ENCODE measurements at regions not wholly inside any gene's neighbourhood (a gene's known extent, or its start where the extent isn't known, plus 50 kb on each side); places are given as distances from the start of the nearest gene placed in this dataset.

DNA sequence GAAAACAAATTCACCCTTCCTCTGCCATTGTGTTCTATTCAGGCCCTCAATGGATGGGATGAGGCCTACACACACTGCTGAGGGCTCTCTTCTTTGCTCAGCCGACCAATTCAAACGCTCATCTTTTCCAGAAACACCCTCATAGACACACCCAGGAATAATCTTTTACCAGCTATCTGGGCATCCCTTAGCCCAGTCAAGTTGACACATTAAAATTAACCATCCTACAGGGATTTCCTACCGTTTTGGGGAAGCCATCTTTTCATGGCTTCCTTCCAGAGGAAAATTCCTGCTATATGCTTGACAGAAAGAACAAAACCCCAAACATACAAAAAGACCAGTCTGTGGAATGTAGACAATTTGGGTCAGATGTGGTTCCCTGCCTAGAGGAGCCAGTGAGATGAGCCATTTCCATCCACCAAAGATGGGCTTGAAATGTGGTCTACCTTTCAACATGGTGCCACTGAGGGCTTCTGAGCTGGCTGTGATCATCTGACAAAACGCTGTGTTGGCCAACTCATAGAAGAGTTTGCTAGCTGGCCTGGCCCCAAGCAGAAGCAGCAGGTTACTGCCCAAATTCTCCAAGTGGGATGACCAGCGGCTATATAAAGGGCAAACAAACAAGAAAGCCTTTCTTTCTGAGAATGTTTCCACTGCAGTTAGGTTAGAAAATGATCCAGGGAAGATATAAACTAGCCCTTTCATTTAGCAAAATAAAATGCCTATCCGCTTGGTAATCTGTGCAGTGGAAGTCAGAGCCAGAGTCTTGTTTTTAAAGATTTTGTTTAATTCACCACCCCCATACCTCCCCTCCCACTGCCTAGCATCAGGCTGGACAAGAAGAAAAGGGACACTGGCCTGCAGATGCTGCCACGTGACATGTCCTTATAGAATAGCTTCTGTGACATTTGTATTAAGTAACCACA lies 69.1 kb upstream of the MRPS6 start:
- TF ChIP-seq, protein P1, sequence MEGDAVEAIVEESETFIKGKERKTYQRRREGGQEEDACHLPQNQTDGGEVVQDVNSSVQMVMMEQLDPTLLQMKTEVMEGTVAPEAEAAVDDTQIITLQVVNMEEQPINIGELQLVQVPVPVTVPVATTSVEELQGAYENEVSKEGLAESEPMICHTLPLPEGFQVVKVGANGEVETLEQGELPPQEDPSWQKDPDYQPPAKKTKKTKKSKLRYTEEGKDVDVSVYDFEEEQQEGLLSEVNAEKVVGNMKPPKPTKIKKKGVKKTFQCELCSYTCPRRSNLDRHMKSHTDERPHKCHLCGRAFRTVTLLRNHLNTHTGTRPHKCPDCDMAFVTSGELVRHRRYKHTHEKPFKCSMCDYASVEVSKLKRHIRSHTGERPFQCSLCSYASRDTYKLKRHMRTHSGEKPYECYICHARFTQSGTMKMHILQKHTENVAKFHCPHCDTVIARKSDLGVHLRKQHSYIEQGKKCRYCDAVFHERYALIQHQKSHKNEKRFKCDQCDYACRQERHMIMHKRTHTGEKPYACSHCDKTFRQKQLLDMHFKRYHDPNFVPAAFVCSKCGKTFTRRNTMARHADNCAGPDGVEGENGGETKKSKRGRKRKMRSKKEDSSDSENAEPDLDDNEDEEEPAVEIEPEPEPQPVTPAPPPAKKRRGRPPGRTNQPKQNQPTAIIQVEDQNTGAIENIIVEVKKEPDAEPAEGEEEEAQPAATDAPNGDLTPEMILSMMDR (IDR thresholded peaks at IDR 0.05; ENCODE audit: low read depth, low read length), result no peak
- Histone ChIP-seq H3K27me3 (ENCODE audit: control insufficient read depth, insufficient read depth, low read length) (no peaks in the 10 kb centered on the region), H3K9me3 (ENCODE audit: control insufficient read depth, insufficient read depth, low read length) (peaks cover 3% of the 10 kb centered on the region; the same call in 1 of the 2 replicates), H3K27ac (ENCODE audit: low read depth, low read length) (peak overlapping the region; percentile 81), H3K4me3 (ENCODE audit: low read depth, low read length) (no peak overlapping the region)
- peak; percentile 27 for DNase-seq (ENCODE audit: low read depth, low spot score)
- ChIA-PET CTCF (no interaction called here), POLR2A (interaction anchor here (0.6 kb wide), 1 partner anchor 198 kb away, joined by 3 read pairs; no protein-coding TSS in a partner anchor)

DNA sequence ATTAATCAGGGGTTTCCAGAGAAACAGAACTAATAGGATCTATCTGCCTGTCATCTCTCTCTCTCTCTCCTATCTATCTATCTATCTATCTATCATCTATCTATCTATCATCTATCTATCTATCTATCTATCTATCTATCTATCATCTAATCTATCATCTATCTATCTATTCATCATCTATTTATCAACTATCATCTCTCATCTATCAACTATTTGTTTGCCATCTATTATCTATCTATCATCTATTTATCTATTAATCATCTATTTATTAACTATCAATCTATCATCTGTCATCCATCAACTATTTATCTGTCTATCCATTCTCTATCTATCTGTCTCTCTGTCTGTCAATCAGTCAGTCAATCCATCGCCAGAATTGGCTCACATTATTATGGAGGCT lies 70.0 kb upstream of the MRPS6 start:
- CTCF ChIA-PET, result no interaction called here
- peaks cover 2% of the 10 kb centered on the region; the same call in 1 of the 2 replicates for H3K9me3 ChIP-seq (ENCODE audit: control insufficient read depth, insufficient read depth, low read length)
- no peaks in the 10 kb centered on the region for H3K27me3 ChIP-seq (ENCODE audit: control insufficient read depth, insufficient read depth, low read length)
- no peak for DNase-seq (ENCODE audit: low read depth, low spot score)
- POLR2A ChIA-PET, result no interaction called here
- TF ChIP-seq, protein P1 (IDR thresholded peaks at IDR 0.05; ENCODE audit: low read depth, low read length), result no peak
- no peak overlapping the region for H3K4me3 ChIP-seq (ENCODE audit: low read depth, low read length)
- H3K27ac ChIP-seq (ENCODE audit: low read depth, low read length), result no peak overlapping the region

DNA sequence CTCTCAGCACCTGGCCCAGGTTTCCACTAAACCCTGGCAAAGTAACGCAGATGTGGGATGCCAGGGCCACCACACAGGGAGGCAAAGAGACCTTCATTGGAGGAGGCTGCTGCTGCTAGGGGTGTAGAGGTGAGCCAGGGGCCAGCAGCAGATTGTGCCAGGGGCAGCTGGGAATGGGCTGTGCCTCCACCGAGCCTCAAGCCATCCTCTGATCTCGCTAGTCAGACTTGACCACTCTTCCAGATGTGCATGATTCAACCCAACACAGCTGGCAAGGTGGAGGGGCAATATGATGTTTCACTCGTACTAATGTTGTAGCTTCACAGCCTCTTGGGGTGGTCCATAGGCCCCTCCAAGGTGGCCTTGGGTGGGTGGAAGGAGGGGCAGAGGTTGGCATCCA lies 73.0 kb upstream of the MRPS6 start:
- Histone ChIP-seq H3K27me3 (ENCODE audit: control insufficient read depth, insufficient read depth, low read length) (no peaks in the 10 kb centered on the region), H3K27ac (ENCODE audit: low read depth, low read length) (no peak overlapping the region), H3K4me3 (ENCODE audit: low read depth, low read length) (no peak overlapping the region), H3K9me3 (ENCODE audit: control insufficient read depth, insufficient read depth, low read length) (peaks cover 3% of the 10 kb centered on the region; the same call in 1 of the 2 replicates)
- TF ChIP-seq, protein P1 (IDR thresholded peaks at IDR 0.05; ENCODE audit: low read depth, low read length), result no peak
- ChIA-PET CTCF (no interaction called here), POLR2A (no interaction called here)
- DNase-seq (ENCODE audit: low read depth, low spot score), result no peak

- no peak for DNase-seq (ENCODE audit: low read depth, low spot score)
- ChIA-PET POLR2A (no interaction called here), CTCF (no interaction called here)
- no peak overlapping the region for H3K27ac ChIP-seq (ENCODE audit: low read depth, low read length)
- peaks cover 3% of the 10 kb centered on the region; the same call in 1 of the 2 replicates for H3K9me3 ChIP-seq (ENCODE audit: control insufficient read depth, insufficient read depth, low read length)
- no peak overlapping the region for H3K4me3 ChIP-seq (ENCODE audit: low read depth, low read length)
- TF ChIP-seq, protein P1 (IDR thresholded peaks at IDR 0.05; ENCODE audit: low read depth, low read length), result no peak
- H3K27me3 ChIP-seq (ENCODE audit: control insufficient read depth, insufficient read depth, low read length), result no peaks in the 10 kb centered on the region
These were observed 74.6 kb upstream of the MRPS6 start for GRCh38 chr21:33998809-33999208.

- ChIA-PET POLR2A (no interaction called here), CTCF (interaction anchor here (1.1 kb wide), 1 partner anchor 75 kb away, joined by 3 read pairs; no protein-coding TSS in a partner anchor)
- Histone ChIP-seq H3K9me3 (ENCODE audit: control insufficient read depth, insufficient read depth, low read length) (peaks cover 3% of the 10 kb centered on the region; the same call in 1 of the 2 replicates), H3K27me3 (ENCODE audit: control insufficient read depth, insufficient read depth, low read length) (no peaks in the 10 kb centered on the region), H3K27ac (ENCODE audit: low read depth, low read length) (no peak overlapping the region), H3K4me3 (ENCODE audit: low read depth, low read length) (no peak overlapping the region)
- DNase-seq (ENCODE audit: low read depth, low spot score), result no peak
- TF ChIP-seq, protein P1 (IDR thresholded peaks at IDR 0.05; ENCODE audit: low read depth, low read length), result no peak
These were observed 75.0 kb upstream of the MRPS6 start for GRCh38 chr21:33998402-33998801.
